Activated CD8-positive, alpha-beta T cell treated with anti-CD3 and anti-CD28 coated beads for 36 hours (primary cell): ENCODE measurements at regions not wholly inside any gene's neighbourhood (a gene's known extent, or its start where the extent isn't known, plus 50 kb on each side); places are given as distances from the start of the nearest gene placed in this dataset.

ENCODE experiments used
- ATAC-seq: fragments of 200-7000 bp; cut with Tn5 transposase; one replicate; pipeline ENCODE4 v1.10.0; 2021; ENCODE audit warnings: mild to moderate bottlenecking, moderate library complexity
- CTCF ChIA-PET: fragments of 350-600 bp; sonication (Branson Sonifier 250); formaldehyde crosslinking; loops from one replicate; lab custom pipeline; 2021; ENCODE audit warnings: antibody characterized with exemption; lab: Charles Lee
- POLR2A ChIA-PET: fragments of 350-600 bp; sonication (Branson Sonifier 250); formaldehyde crosslinking; loops from one replicate; lab custom pipeline; 2021; ENCODE audit warnings: antibody characterized with exemption; lab: Charles Lee
- DNase-seq: peaks from one replicate; pipeline ENCODE4 v3.0.0-alpha.2; 2020
- H3K27ac Mint-ChIP-seq: one replicate; pipeline ENCODE4 v1.8.0; 2021; ENCODE audit warnings: mild to moderate bottlenecking, mixed read lengths
- H3K27me3 Mint-ChIP-seq: one replicate; pipeline ENCODE4 v1.8.0; 2021; ENCODE audit warnings: mixed read lengths
- H3K36me3 Mint-ChIP-seq: one replicate; pipeline ENCODE4 v1.8.0; 2021; ENCODE audit warnings: low read depth, mixed read lengths
- H3K4me1 Mint-ChIP-seq: one replicate; pipeline ENCODE4 v1.8.0; 2021; ENCODE audit warnings: low read depth, mixed read lengths
- H3K4me3 Mint-ChIP-seq: one replicate; pipeline ENCODE4 v1.8.0; 2021; ENCODE audit warnings: mild to moderate bottlenecking, moderate library complexity, mixed read lengths
- H3K9me3 Mint-ChIP-seq: one replicate; pipeline ENCODE4 v1.8.0; 2021; ENCODE audit warnings: mixed read lengths
- intact Hi-C: fragments of 100-400 bp; cut with micrococcal nuclease; formaldehyde crosslinking; loops from one replicate; pipeline ENCODE4 v1.10.0; 2022
- TF ChIP-seq, protein P1 (sequence below): fragments of 200-600 bp; IDR thresholded peaks from one replicate; pipeline ENCODE4 v1.8.0; 2022; ENCODE audit warnings: antibody characterized with exemption, mild to moderate bottlenecking

DNA sequence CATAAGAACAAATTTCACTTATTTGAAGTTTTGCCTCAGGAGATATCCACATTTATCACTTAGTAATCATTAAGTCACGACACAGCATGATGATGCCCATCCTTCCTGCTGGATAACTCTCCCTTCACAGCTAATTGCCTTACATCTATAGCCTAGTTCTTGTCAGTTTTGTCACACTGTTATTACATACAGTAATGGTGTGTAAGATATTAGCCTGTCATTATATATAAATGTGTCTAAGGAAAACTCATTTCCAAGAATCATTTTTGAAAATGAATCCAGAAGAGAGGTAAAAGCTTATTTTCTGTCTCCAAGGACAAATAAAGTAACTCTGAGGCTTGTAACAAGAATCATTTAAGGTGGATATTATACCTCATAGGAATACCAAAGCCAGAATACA lies 193.2 kb upstream of the ARID2 start:
- no peaks in the 10 kb centered on the region for H3K4me1 Mint-ChIP-seq
- no peak overlapping the region for H3K4me3 Mint-ChIP-seq
- TF ChIP-seq, protein P1, sequence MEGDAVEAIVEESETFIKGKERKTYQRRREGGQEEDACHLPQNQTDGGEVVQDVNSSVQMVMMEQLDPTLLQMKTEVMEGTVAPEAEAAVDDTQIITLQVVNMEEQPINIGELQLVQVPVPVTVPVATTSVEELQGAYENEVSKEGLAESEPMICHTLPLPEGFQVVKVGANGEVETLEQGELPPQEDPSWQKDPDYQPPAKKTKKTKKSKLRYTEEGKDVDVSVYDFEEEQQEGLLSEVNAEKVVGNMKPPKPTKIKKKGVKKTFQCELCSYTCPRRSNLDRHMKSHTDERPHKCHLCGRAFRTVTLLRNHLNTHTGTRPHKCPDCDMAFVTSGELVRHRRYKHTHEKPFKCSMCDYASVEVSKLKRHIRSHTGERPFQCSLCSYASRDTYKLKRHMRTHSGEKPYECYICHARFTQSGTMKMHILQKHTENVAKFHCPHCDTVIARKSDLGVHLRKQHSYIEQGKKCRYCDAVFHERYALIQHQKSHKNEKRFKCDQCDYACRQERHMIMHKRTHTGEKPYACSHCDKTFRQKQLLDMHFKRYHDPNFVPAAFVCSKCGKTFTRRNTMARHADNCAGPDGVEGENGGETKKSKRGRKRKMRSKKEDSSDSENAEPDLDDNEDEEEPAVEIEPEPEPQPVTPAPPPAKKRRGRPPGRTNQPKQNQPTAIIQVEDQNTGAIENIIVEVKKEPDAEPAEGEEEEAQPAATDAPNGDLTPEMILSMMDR = no peak
- ChIA-PET POLR2A (no interaction called here), CTCF (no interaction called here)
- ATAC-seq = no peak
- DNase-seq = no peak
- intact Hi-C loops = no loop called here
- peaks cover 4% of the 10 kb centered on the region for H3K27me3 Mint-ChIP-seq
- no peaks in the 10 kb centered on the region for H3K9me3 Mint-ChIP-seq
- no peaks in the 10 kb centered on the region for H3K36me3 Mint-ChIP-seq
- H3K27ac Mint-ChIP-seq = no peak overlapping the region

GRCh38 chr12:45540661-45541341 lies 188.7 kb upstream of the ARID2 start:
- no peak for DNase-seq
- Mint-ChIP-seq H3K27ac (no peak overlapping the region), H3K9me3 (no peaks in the 10 kb centered on the region), H3K4me1 (peaks cover 4% of the 10 kb centered on the region), H3K36me3 (no peaks in the 10 kb centered on the region), H3K27me3 (peaks cover 8% of the 10 kb centered on the region), H3K4me3 (no peak overlapping the region)
- ChIA-PET CTCF (interaction anchor here (0.8 to 1.4 kb wide), 4 partner anchors 8 to 185 kb away, joined by 3 to 5 read pairs (median 4); no protein-coding TSS in a partner anchor), POLR2A (no interaction called here)
- TF ChIP-seq, protein P1 = no peak
- no peak for ATAC-seq
- intact Hi-C loops = loop anchor here (5.0 kb wide), 1 partner anchor 186 kb away; the partner anchor contains the start of gene ARID2

DNA sequence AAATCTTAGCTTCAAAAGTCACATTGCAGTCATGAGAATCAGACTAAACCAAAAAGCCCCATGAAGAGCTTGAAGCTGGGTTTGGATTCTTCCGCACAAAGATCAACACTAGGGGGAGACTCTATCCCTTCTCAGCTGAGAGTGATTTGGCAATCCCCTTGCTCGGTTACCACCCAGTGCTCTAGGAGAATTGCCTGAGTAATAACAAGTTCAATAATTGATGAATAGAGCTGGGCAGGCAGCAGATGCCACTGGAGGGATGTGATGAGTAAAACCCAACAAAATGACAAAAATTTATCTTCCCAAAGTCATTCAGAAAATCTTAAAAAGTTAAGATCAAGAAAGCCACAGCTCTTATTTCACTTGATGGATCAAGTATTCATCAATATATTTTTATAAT lies 185.6 kb upstream of the ARID2 start:
- Mint-ChIP-seq H3K27me3 (peaks cover 5% of the 10 kb centered on the region), H3K9me3 (no peaks in the 10 kb centered on the region), H3K4me1 (peaks cover 4% of the 10 kb centered on the region), H3K27ac (no peak overlapping the region), H3K4me3 (no peak overlapping the region), H3K36me3 (no peaks in the 10 kb centered on the region)
- TF ChIP-seq, protein P1 = peak; percentile 80
- intact Hi-C loops = loop anchor here (5.0 kb wide), 1 partner anchor 183 kb away; the partner anchor contains the start of gene ARID2
- ATAC-seq = peak; percentile 97
- ChIA-PET CTCF (interaction anchor here (0.6 to 8.6 kb wide), 89 partner anchors 9 to 581 kb away, joined by 3 to 119 read pairs (median 4); partner anchors contain the start of genes ANO6 and ARID2), POLR2A (interaction anchor here (0.7 to 1.7 kb wide), 3 partner anchors 77 to 184 kb away, joined by 3 to 9 read pairs (median 3); no protein-coding TSS in a partner anchor)
- peak; percentile 69 for DNase-seq

- Mint-ChIP-seq H3K4me3 (no peak overlapping the region), H3K27ac (no peak overlapping the region), H3K9me3 (no peaks in the 10 kb centered on the region)
These were observed 183.0 kb upstream of the ARID2 start for GRCh38 chr12:45546545-45546944.

More at GRCh38 chr12:45546545-45546944, 183.0 kb upstream of the ARID2 start:
- Mint-ChIP-seq H3K27me3 (peaks cover 6% of the 10 kb centered on the region), H3K4me1 (peaks cover 4% of the 10 kb centered on the region), H3K36me3 (no peaks in the 10 kb centered on the region)
- ATAC-seq (no peak), DNase-seq (no peak)
- intact Hi-C loops = loop anchor here (5.0 kb wide), 1 partner anchor 201 kb away; no protein-coding TSS in a partner anchor
- ChIA-PET POLR2A (no interaction called here), CTCF (interaction anchor here (1.1 to 8.6 kb wide), 5 partner anchors 12 to 376 kb away, joined by 3 to 119 read pairs (median 4); partner anchors contain the start of gene ARID2)
- TF ChIP-seq, protein P1 = no peak
